Panc1 (cell line): ENCODE measurements at regions not wholly inside any gene's neighbourhood (a gene's known extent, or its start where the extent isn't known, plus 50 kb on each side); places are given as distances from the start of the nearest gene placed in this dataset.

Experiments used
- ATAC-seq: fragments of 200-7000 bp; cut with Tn5 transposase; 2 replicates; pipeline ENCODE4 v1.9.1; 2020; ENCODE audit warnings: mild to moderate bottlenecking, moderate library complexity
- BruUV-seq: library from RNA; stranded (reverse); fragments of 400-500 nt; replicated peaks from 2 replicates; lab custom pipeline; 2021; lab: Mats Ljungman, UMichigan
- CTCF ChIA-PET: fragments of 300-600 bp; sonication (Branson Sonifier 250); formaldehyde crosslinking; loops from one replicate; lab custom pipeline; 2022; ENCODE audit warnings: antibody characterized with exemption; lab: Charles Lee
- POLR2A ChIA-PET: fragments of 300-600 bp; sonication (Branson Sonifier 250); formaldehyde crosslinking; loops from one replicate; lab custom pipeline; 2022; ENCODE audit warnings: antibody characterized with exemption; lab: Charles Lee
- DNase-seq: peaks from one replicate; pipeline ENCODE4 v3.0.0-alpha.2; 2010; ENCODE audit warnings: low read depth, low spot score
- H3K27ac ChIP-seq: 2 replicates; pipeline ENCODE4 v1.5.1; 2011; ENCODE audit warnings: mild to moderate bottlenecking, low read length, inconsistent platforms
- H3K27me3 ChIP-seq: fragments of 200-500 bp; sonication (Bioruptor generic); 2 replicates; pipeline ENCODE4 v1.6.0; 2014; ENCODE audit warnings: low read length, inconsistent platforms; ENCODE audit not compliant: control insufficient read depth, insufficient read depth
- H3K36me3 ChIP-seq: fragments of 200-500 bp; sonication (Bioruptor generic); 2 replicates; pipeline ENCODE4 v1.5.1; 2014; ENCODE audit warnings: inconsistent platforms, mild to moderate bottlenecking, low read length, moderate library complexity; ENCODE audit not compliant: control insufficient read depth, insufficient read depth
- H3K4me1 ChIP-seq: 2 replicates; pipeline ENCODE4 v1.5.1; 2011; ENCODE audit warnings: inconsistent platforms, mild to moderate bottlenecking, low read length, moderate library complexity; ENCODE audit not compliant: control insufficient read depth, insufficient read depth
- H3K4me3 ChIP-seq, 2 experiments: 2 replicates each; pipeline ENCODE4 v1.5.1; 2011 to 2012; ENCODE audit warnings: low read depth in 2 of 2, low read length in 2 of 2, mild to moderate bottlenecking in 2 of 2, inconsistent platforms in 1 of 2, moderate library complexity in 1 of 2
- H3K9me3 ChIP-seq: fragments of 200-500 bp; sonication (Bioruptor generic); 2 replicates; pipeline ENCODE4 v1.5.1; 2014; ENCODE audit warnings: low read depth, mild to moderate bottlenecking, inconsistent platforms, low read length, moderate library complexity; ENCODE audit not compliant: control insufficient read depth, insufficient read depth
- POLR2AphosphoS5 ChIP-seq: IDR thresholded peaks from 2 replicates; pipeline ENCODE4 v1.6.1; 2012; ENCODE audit warnings: mild to moderate bottlenecking, low read depth, low read length, moderate library complexity
- REST ChIP-seq, 2 experiments: IDR thresholded peaks; 2 replicates each; pipeline ENCODE4 v1.6.1; 2011 to 2012; ENCODE audit warnings: low read depth in 2 of 2, control low read depth in 1 of 2, low read length in 1 of 2, mild to moderate bottlenecking in 1 of 2, moderate library complexity in 1 of 2; ENCODE audit not compliant: insufficient read depth in 1 of 2
- SIN3A ChIP-seq: IDR thresholded peaks from 2 replicates; pipeline ENCODE4 v1.6.1; 2012; ENCODE audit warnings: low read depth, mild to moderate bottlenecking, low read length, moderate library complexity, borderline replicate concordance; ENCODE audit not compliant: insufficient read depth
- TCF7L2 ChIP-seq: IDR thresholded peaks from 2 replicates; pipeline ENCODE4 v1.6.1; 2011; ENCODE audit warnings: mild to moderate bottlenecking, low read depth, low read length, inconsistent platforms
- in situ Hi-C: cut with HindIII; loops from 2 replicates; pipeline ENCODE4 v1.10.0; 2016; ENCODE audit warnings: low sequenced_read_pairs, low pct_unique_long_range_greater_than_20kb
- intact Hi-C: fragments of 100-400 bp; cut with micrococcal nuclease; formaldehyde crosslinking; loops from one replicate; pipeline ENCODE4 v1.10.0; 2022; ENCODE audit not compliant: unreplicated experiment
- TF ChIP-seq, protein P1 (sequence below): fragments of 450-650 bp; IDR thresholded peaks from 2 replicates; pipeline ENCODE4 v1.5.1; 2017; ENCODE audit warnings: mild to moderate bottlenecking

- CTCF ChIA-PET = no interaction called here
- in situ Hi-C loops = no loop called here
- POLR2A ChIA-PET = no interaction called here
- Histone ChIP-seq H3K4me1 (no peaks in the 10 kb centered on the region), H3K27me3 (no peaks in the 10 kb centered on the region), H3K4me3 (no peak overlapping the region), H3K27ac (no peak overlapping the region), H3K36me3 (no peaks in the 10 kb centered on the region), H3K9me3 (no peaks in the 10 kb centered on the region)
- BruUV-seq = no TSS peak
- ATAC-seq (no peak), DNase-seq (no peak)
- intact Hi-C loops = no loop called here
- no peak for TF ChIP-seq SIN3A
- TF ChIP-seq, protein P1, sequence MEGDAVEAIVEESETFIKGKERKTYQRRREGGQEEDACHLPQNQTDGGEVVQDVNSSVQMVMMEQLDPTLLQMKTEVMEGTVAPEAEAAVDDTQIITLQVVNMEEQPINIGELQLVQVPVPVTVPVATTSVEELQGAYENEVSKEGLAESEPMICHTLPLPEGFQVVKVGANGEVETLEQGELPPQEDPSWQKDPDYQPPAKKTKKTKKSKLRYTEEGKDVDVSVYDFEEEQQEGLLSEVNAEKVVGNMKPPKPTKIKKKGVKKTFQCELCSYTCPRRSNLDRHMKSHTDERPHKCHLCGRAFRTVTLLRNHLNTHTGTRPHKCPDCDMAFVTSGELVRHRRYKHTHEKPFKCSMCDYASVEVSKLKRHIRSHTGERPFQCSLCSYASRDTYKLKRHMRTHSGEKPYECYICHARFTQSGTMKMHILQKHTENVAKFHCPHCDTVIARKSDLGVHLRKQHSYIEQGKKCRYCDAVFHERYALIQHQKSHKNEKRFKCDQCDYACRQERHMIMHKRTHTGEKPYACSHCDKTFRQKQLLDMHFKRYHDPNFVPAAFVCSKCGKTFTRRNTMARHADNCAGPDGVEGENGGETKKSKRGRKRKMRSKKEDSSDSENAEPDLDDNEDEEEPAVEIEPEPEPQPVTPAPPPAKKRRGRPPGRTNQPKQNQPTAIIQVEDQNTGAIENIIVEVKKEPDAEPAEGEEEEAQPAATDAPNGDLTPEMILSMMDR = no peak
- no peak for TF ChIP-seq REST (IDR thresholded peaks at IDR 0.05; ENCODE audit: insufficient read depth in 1 of 2, low read depth in 2 of 2, low read length in 1 of 2)
- no peak for TF ChIP-seq TCF7L2
- no peak for TF ChIP-seq POLR2AphosphoS5
These were observed 494.6 kb downstream of the CNTN6 start for GRCh38 chr3:1587426-1587825.

GRCh38 chr3:1591327-1592028, 498.7 kb downstream of the CNTN6 start:
- Histone ChIP-seq H3K27ac (no peak overlapping the region), H3K27me3 (no peaks in the 10 kb centered on the region), H3K4me3 (no peak overlapping the region), H3K4me1 (no peaks in the 10 kb centered on the region), H3K9me3 (no peaks in the 10 kb centered on the region), H3K36me3 (no peaks in the 10 kb centered on the region)
- ChIA-PET CTCF (no interaction called here), POLR2A (no interaction called here)
- DNase-seq (no peak), ATAC-seq (no peak)
- no peak for TF ChIP-seq TCF7L2
- no peak for TF ChIP-seq REST (IDR thresholded peaks at IDR 0.05; ENCODE audit: insufficient read depth in 1 of 2, low read depth in 2 of 2, low read length in 1 of 2)
- TF ChIP-seq, protein P1 = no peak
- no peak for TF ChIP-seq POLR2AphosphoS5
- TF ChIP-seq SIN3A = no peak
- in situ Hi-C loops = no loop called here
- intact Hi-C loops = no loop called here
- no TSS peak for BruUV-seq
